OCI-LY1 (cell line): ENCODE measurements at regions not wholly inside any gene's neighbourhood (a gene's known extent, or its start where the extent isn't known, plus 50 kb on each side); places are given as distances from the start of the nearest gene placed in this dataset.
"Not testable (repeated sequence)": the region's sequence is repeated elsewhere in the genome, so short reads cannot be mapped to it uniquely, and the experiment has no call there.

Experiments
- H2AFZ ChIP-seq: fragments of 200-600 bp; sonication (generic), shearing (Covaris generic); 2 replicates; pipeline ENCODE4 v1.6.0; 2014; ENCODE audit warnings: antibody characterized with exemption, mild to moderate bottlenecking, low read length
- H3F3A ChIP-seq: fragments of 200-600 bp; sonication (generic), shearing (Covaris generic); 2 replicates; pipeline ENCODE4 v1.6.0; 2014; ENCODE audit warnings: mild to moderate bottlenecking, antibody characterized with exemption, low read length, moderate library complexity; ENCODE audit not compliant: insufficient read depth
- H3K27ac ChIP-seq: fragments of 200-600 bp; sonication (generic); 2 replicates; pipeline ENCODE4 v1.5.1; 2014; ENCODE audit warnings: low read length, mixed run types, mild to moderate bottlenecking, low read depth; ENCODE audit not compliant: poor library complexity, severe bottlenecking
- H3K27me3 ChIP-seq: fragments of 200-600 bp; sonication (generic); 2 replicates; pipeline ENCODE4 v1.6.0; 2014; ENCODE audit warnings: antibody characterized with exemption, mild to moderate bottlenecking, low read length, moderate library complexity; ENCODE audit not compliant: insufficient read depth
- H3K36me3 ChIP-seq: fragments of 200-600 bp; sonication (generic); 2 replicates; pipeline ENCODE4 v1.6.1; 2014; ENCODE audit warnings: mild to moderate bottlenecking, antibody characterized with exemption, low read length, moderate library complexity, mixed read lengths; ENCODE audit not compliant: insufficient read depth
- H3K4me1 ChIP-seq: fragments of 200-600 bp; sonication (generic); 2 replicates; pipeline ENCODE4 v1.5.1; 2014; ENCODE audit warnings: mild to moderate bottlenecking, low read length, moderate library complexity; ENCODE audit not compliant: insufficient read depth, severe bottlenecking
- H3K4me2 ChIP-seq: fragments of 200-600 bp; sonication (generic), shearing (Covaris generic); 2 replicates; pipeline ENCODE4 v1.6.1; 2014; ENCODE audit warnings: low read length
- H3K4me3 ChIP-seq: fragments of 200-600 bp; sonication (generic); 2 replicates; pipeline ENCODE4 v1.5.1; 2014; ENCODE audit warnings: low read length, low read depth, mild to moderate bottlenecking, mixed read lengths; ENCODE audit not compliant: poor library complexity, severe bottlenecking
- H3K79me2 ChIP-seq: fragments of 200-600 bp; shearing (Covaris generic); 2 replicates; pipeline ENCODE4 v1.6.1; 2016; ENCODE audit warnings: mixed run types, low read length, mixed read lengths; ENCODE audit not compliant: insufficient read depth
- H3K9ac ChIP-seq: fragments of 200-600 bp; sonication (generic), shearing (Covaris generic); 2 replicates; pipeline ENCODE4 v1.6.1; 2014; ENCODE audit warnings: mild to moderate bottlenecking, low read length, mixed read lengths
- H3K9me2 ChIP-seq: fragments of 200-600 bp; sonication (generic), shearing (Covaris generic); 2 replicates; pipeline ENCODE4 v1.6.1; 2014; ENCODE audit warnings: low read depth, mild to moderate bottlenecking, low read length, mixed read lengths
- H3K9me3 ChIP-seq: fragments of 200-600 bp; shearing (Covaris generic); 2 replicates; pipeline ENCODE4 v1.6.1; 2014; ENCODE audit warnings: low read length, mixed read lengths
- H4K20me1 ChIP-seq: fragments of 200-600 bp; sonication (generic), shearing (Covaris generic); 2 replicates; pipeline ENCODE4 v1.6.0; 2016; ENCODE audit warnings: mild to moderate bottlenecking, low read length; ENCODE audit not compliant: insufficient read depth
- EZH2 ChIP-seq: fragments of 200-600 bp; sonication (generic), shearing (Covaris generic); IDR thresholded peaks from 2 replicates; pipeline ENCODE4 v1.8.0; 2017; ENCODE audit warnings: borderline replicate concordance, mixed run types, mild to moderate bottlenecking, antibody characterized with exemption, low read length, moderate library complexity, mixed read lengths
- TF ChIP-seq, protein P1 (sequence below): fragments of 200-600 bp; sonication (generic), shearing (Covaris generic); IDR thresholded peaks from 2 replicates; pipeline ENCODE4 v1.5.1; 2017; ENCODE audit warnings: mild to moderate bottlenecking, antibody characterized with exemption, low read length, moderate library complexity, mixed read lengths

DNA sequence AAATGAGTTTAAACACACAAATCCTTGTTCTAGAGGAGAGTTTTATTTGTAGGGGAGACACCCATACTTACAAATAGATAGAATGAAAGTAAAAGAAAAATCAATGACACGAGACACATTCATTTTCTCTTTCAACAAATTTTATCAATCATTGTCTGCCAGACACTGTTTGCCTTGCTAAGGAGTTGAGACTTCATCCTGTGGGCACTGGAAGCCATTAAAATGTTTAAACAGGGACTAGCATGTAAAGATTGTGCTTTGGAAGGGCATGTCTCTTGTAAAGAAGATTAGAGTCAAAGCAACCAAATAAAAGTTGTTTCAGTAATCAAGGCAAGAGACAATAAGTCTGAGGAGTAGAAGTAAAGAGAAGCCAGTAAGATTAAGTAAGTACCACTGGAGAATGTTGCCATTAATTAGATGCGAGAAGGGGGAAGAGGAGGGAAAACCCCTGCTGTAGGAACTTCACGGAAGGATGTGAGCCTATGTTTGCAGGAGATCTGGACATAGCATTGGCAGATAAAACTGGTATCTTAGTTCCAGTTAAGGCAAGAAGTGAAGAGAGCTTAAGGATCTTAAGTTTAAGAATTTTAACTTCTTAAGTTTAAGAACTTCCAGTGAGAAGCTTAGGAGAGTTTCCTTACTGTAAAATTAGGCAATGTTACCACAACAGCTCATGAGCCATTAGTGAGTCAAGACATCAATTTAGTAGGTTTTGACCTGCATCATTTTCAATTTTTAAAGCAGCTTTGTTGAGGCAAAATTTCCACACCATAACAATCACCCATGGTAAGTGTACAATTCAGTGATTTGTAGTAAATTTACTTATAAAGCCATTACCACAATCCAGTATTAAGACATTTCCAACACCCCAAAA, 117.0 kb upstream of the UST start:
- no peaks in the 10 kb centered on the region for H3K36me3 ChIP-seq
- H3K27ac ChIP-seq: no peak overlapping the region
- no peaks in the 10 kb centered on the region for H3K79me2 ChIP-seq
- H3K27me3 ChIP-seq: no peaks in the 10 kb centered on the region
- H3K4me1 ChIP-seq: no peaks in the 10 kb centered on the region
- H3K4me2 ChIP-seq: no peak overlapping the region
- no peak for TF ChIP-seq EZH2
- TF ChIP-seq, protein P1, sequence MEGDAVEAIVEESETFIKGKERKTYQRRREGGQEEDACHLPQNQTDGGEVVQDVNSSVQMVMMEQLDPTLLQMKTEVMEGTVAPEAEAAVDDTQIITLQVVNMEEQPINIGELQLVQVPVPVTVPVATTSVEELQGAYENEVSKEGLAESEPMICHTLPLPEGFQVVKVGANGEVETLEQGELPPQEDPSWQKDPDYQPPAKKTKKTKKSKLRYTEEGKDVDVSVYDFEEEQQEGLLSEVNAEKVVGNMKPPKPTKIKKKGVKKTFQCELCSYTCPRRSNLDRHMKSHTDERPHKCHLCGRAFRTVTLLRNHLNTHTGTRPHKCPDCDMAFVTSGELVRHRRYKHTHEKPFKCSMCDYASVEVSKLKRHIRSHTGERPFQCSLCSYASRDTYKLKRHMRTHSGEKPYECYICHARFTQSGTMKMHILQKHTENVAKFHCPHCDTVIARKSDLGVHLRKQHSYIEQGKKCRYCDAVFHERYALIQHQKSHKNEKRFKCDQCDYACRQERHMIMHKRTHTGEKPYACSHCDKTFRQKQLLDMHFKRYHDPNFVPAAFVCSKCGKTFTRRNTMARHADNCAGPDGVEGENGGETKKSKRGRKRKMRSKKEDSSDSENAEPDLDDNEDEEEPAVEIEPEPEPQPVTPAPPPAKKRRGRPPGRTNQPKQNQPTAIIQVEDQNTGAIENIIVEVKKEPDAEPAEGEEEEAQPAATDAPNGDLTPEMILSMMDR: no peak
- H4K20me1 ChIP-seq: no peaks in the 10 kb centered on the region
- H2AFZ ChIP-seq: no peak overlapping the region
- no peaks in the 10 kb centered on the region for H3K9me2 ChIP-seq
- H3F3A ChIP-seq: no peaks in the 10 kb centered on the region
- no peaks in the 10 kb centered on the region for H3K9me3 ChIP-seq
- H3K9ac ChIP-seq: no peak overlapping the region
- no peak overlapping the region for H3K4me3 ChIP-seq

DNA sequence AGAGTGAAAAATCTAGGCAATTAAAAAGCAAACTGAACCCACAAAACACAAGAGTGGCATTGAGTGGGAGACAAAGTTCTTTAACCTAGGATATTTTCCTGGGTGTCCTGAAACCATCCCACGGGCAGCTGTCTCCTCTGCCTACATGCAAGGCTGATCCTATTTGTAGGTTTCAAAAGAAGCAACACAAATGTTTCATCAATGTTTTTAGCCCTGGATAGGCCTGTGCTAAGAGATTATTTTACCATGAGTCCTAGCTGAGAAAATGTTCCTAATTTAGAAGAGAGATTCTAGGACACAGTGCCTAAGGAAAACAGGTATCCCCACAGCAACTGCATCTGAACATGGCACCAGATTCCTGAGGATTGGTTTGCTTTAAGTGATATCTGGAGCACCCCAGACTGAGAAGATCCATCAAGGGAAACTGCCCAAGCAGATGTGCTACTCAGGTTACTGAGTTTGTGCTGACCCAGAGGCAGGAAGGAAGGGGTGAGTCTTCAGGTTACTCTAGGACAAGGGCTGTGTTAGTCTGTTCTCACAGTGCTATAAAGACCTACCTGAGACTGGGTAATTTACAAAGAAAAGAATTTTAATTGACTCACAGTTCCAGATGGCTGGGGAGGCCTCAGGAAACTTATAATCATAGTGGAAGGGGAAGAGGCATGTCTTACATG, 111.6 kb upstream of the UST start:
- H3K79me2 ChIP-seq: no peaks in the 10 kb centered on the region
- H3K9ac ChIP-seq: no peak overlapping the region
- no peak overlapping the region for H3K27ac ChIP-seq
- no peaks in the 10 kb centered on the region for H3F3A ChIP-seq
- no peaks in the 10 kb centered on the region for H3K36me3 ChIP-seq
- H3K4me2 ChIP-seq: no peak overlapping the region
- H2AFZ ChIP-seq: no peak overlapping the region
- H3K4me1 ChIP-seq: no peaks in the 10 kb centered on the region
- no peak overlapping the region for H3K4me3 ChIP-seq
- H3K27me3 ChIP-seq: no peaks in the 10 kb centered on the region
- TF ChIP-seq, protein P1: no peak
- no peak for TF ChIP-seq EZH2
- H3K9me2 ChIP-seq: no peaks in the 10 kb centered on the region
- H3K9me3 ChIP-seq: no peaks in the 10 kb centered on the region
- H4K20me1 ChIP-seq: no peaks in the 10 kb centered on the region

DNA sequence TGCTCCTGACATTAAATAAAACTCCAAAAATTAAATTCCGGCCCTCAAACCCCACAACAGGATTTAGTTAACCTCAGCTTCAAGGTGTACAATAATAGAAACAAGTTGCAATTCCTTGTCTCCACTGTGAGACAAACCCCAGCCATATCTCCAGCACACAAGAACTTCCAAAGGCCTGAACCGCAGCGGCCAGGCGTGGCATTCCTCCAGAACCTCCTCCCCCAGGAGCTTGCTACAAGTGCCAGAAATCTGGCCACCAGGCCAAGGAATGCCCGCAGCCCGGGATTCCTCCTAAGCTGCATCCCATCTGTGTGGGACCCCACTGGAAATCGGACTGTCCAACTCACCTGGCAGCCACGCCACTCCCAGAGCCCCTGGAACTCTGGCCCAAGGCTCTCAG, 105.0 kb upstream of the UST start:
- not testable (repeated sequence) for H3F3A ChIP-seq, H3K4me1 ChIP-seq, H4K20me1 ChIP-seq, H3K9me3 ChIP-seq, H3K79me2 ChIP-seq, H3K36me3 ChIP-seq, H2AFZ ChIP-seq, H3K27me3 ChIP-seq, H3K27ac ChIP-seq, H3K9me2 ChIP-seq, H3K4me3 ChIP-seq, H3K9ac ChIP-seq, H3K4me2 ChIP-seq

DNA sequence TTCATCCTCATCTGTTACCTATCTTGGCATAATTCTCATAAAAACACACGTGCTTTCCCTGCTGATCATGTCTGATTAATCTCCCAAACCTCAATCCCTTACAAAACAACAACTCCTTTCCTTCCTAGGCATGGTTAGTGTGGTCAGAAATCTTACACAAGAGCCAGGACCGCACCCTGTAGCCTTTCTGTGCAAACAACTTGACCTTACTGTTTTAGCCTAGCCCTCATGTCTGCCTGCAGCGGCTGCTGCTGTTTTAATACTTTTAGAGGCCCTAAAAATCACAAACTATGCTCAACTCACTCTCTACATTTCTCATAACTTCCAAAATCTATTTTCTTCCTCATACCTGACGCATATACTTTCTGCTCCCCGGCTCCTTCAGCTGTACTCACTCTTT, 103.6 kb upstream of the UST start:
- not testable (repeated sequence) for H3F3A ChIP-seq, H2AFZ ChIP-seq, H3K36me3 ChIP-seq, H3K4me2 ChIP-seq, H3K4me1 ChIP-seq, H3K79me2 ChIP-seq, H3K4me3 ChIP-seq, H3K9ac ChIP-seq, H4K20me1 ChIP-seq, H3K27ac ChIP-seq, H3K9me3 ChIP-seq, H3K9me2 ChIP-seq, H3K27me3 ChIP-seq

DNA sequence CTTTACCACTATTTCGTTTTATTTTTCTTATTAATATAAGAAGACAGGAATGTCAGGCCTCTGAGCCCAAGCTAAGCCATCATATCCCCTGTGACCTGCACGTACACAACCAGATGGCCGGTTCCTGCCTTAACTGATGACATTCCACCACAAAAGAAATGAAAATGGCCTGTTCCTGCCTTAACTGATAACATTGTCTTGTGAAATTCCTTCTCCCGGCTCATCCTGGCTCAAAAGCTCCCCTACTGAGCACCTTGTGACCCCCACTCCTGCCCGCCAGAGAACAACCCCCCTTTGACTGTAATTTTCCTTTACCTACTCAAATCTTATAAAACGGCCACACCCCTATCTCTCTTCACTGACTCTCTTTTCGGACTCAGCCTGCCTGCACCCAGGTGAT, 101.8 kb upstream of the UST start:
- not testable (repeated sequence) for H3K36me3 ChIP-seq, H3K9ac ChIP-seq, H2AFZ ChIP-seq, H3K27ac ChIP-seq, H3K4me3 ChIP-seq, H3K27me3 ChIP-seq, H4K20me1 ChIP-seq, H3F3A ChIP-seq, H3K9me2 ChIP-seq, H3K9me3 ChIP-seq, H3K79me2 ChIP-seq, H3K4me2 ChIP-seq, H3K4me1 ChIP-seq
